GM20000 (cell line): ENCODE measurements at regions not wholly inside any gene's neighbourhood (a gene's known extent, or its start where the extent isn't known, plus 50 kb on each side); places are given as distances from the start of the nearest gene placed in this dataset.

ENCODE experiments used
- DNase-seq: peaks from one replicate; pipeline ENCODE4 v3.0.0; 2012; ENCODE audit warnings: low spot score
- TF ChIP-seq, protein P1 (sequence below): IDR thresholded peaks from 2 replicates; pipeline ENCODE4 v1.5.1; 2012; ENCODE audit warnings: mild to moderate bottlenecking, control low read depth; ENCODE audit errors: extremely low read depth, missing control alignments

DNA sequence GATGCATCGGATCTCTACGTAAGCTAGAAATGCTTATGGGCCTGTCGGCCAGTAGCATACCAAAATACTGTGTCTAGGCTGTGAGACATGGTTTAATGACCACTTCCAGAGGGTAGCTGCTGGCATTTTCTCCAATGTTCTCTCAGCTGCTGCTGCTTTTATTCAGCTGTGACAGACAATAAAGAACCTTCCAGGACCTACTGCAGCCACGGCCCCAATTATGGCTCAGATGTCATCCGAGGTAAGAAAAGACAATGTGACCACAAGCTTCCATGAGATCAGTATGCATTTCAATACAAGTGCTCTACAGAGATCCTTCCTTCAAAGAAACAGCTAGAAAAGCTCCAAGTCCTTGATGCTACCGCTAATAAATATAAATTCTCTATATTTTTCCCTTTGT lies 256.2 kb downstream of the SDHAF3 start:
- no peak for DNase-seq
- TF ChIP-seq, protein P1, sequence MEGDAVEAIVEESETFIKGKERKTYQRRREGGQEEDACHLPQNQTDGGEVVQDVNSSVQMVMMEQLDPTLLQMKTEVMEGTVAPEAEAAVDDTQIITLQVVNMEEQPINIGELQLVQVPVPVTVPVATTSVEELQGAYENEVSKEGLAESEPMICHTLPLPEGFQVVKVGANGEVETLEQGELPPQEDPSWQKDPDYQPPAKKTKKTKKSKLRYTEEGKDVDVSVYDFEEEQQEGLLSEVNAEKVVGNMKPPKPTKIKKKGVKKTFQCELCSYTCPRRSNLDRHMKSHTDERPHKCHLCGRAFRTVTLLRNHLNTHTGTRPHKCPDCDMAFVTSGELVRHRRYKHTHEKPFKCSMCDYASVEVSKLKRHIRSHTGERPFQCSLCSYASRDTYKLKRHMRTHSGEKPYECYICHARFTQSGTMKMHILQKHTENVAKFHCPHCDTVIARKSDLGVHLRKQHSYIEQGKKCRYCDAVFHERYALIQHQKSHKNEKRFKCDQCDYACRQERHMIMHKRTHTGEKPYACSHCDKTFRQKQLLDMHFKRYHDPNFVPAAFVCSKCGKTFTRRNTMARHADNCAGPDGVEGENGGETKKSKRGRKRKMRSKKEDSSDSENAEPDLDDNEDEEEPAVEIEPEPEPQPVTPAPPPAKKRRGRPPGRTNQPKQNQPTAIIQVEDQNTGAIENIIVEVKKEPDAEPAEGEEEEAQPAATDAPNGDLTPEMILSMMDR: no peak

DNA sequence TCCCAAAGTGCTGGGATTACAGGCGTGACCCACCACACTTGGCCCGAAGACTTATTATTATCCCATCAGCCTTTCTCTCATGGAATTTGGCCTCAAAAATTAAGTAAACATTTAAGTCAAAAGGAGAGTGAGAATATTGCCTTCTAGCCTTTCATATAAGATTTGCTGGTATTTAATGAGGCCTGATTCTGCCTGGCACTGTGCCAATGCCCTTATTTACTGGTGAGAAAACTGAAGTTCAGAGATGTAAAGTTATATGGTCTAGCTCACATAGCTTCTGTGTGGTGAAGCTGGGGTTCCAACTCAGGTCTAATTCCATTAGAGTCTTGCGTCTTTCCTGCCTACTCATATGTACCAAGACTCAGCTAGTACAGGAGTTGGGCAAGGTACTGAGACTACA lies 260.2 kb downstream of the SDHAF3 start:
- TF ChIP-seq, protein P1: no peak
- no peak for DNase-seq

DNA sequence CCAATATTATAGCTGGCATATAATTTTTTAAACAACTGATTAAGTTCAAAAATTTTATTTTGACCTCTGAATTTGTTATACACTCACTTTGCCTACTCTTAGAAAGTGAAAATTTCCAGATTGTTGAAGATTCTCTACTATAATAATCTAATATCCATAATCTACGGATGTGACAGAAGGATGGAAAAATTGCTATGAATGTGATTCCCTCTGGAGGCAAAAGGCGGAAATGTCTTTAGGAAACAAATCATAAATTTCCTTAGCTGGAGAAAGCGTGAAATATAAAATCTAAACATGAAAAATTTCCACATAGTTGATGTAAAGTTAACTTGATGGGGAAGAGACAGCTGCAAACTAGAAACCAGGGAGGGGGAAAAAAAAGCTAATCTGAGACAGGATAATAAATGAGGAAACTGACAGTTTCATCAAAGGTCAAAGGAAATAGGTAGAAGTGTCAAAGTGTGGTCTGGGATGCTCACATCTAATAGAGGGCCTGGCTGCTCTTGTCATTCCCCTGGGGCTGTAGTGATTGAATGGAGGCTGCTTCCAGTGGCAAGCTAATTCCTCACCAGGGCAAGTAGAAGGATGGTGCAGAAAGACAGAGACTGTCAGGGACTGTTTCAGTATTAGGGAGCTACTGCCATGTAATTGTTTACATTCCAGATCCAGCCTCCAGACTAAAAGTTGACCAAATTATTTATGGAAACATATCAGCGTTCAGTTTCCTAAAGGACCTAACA lies 264.5 kb downstream of the SDHAF3 start:
- TF ChIP-seq, protein P1: no peak
- DNase-seq: no peak

DNA sequence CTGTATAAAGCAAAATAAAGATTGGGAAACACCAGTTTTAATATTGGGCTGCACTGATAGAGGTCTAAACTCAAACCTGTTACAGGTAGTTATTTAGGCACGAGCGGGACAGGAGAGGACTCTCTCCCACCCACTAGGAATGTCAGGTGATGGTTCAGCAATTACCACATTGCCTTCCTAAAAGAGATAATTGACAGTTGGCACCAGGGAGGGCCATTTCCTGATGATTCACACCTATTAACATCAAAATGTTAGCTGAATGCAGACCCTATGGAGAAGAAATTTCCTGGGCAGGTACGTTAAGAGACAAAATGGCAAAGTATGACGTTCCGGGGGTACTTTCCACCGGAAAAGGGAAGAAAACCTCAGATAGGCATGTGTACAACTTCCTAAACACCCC lies 272.6 kb downstream of the SDHAF3 start:
- DNase-seq: no peak
- TF ChIP-seq, protein P1: no peak

DNA sequence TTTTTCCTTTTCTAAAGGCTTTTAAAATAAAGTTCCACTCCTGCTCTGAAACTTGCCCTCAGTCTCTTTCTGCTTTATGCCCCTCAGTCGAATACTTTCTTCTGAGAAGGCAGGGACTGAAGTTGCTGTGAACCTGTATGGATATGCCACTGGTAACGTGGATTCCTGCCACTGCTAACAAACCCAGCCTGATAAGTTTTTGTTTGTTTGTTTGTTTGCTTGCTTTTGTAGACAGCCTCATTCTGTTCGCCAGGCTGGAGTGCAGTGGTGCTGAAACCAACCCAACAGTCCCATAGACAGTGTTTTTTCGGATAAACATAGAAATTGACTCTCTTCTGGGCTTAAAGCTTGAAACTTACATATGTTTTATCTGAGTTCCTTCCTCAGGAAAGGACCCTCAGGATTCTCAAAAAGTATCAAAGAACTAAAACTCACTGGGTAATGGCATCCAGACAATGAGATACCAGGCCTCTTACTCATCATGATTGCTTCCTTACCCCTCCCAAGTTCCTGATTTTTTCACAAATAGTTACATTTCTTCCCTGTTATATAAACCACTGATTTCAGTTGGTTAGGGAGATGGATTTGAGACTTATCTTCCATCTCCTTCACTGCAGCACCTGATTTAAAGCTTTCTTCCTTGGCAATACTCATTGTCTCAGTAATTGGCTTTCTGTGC lies 273.6 kb downstream of the SDHAF3 start:
- no peak for DNase-seq

DNA sequence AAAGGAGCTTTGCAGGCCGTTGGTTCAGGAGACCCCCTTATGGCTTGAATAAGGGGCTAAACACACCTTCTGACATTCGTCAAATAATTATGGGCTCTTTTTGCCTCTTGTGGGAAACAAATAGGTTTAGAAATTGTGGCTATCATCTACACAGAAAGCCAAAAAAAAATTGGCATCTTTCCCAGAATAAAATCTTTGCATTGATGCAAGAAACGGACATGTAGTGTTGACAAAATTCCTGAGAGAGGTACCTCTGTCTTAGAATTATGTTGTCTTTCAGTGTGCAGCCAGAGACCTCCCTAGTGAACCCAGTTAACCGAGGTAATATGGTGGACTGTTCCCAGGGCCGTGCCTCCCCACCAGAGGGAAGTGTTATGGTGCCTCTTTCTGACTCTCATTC lies 283.9 kb downstream of the SDHAF3 start:
- DNase-seq: no peak
- TF ChIP-seq, protein P1: no peak

More for the DNA sequence above, 273.6 kb downstream of the SDHAF3 start:
- TF ChIP-seq, protein P1: no peak

DNA sequence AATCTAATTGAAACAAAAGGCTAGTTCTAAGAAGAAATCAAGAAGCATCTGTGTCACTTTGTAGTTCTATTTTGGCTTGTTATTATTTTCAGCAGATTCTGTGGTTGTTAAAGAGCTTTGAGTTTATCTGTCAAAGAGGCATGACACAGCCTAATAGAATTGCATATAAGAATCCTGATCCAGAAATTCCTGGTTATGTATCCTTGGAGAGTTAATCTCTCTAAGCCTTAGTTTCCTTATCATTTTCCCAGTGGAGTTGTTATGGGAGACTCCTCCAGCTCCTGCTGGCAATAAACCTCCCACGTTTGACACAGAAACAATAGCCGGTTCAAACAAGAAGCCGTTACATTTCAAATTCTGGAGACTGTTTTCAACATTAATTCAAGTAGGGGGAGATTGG lies 288.3 kb downstream of the SDHAF3 start:
- TF ChIP-seq, protein P1: no peak
- no peak for DNase-seq
